Stimulated activated CD8-positive, alpha-beta memory T cell treated with anti-CD3 and anti-CD28 coated beads, Interleukin-4, amount 100 ng/mL, for 48 hours (primary cell): ENCODE measurements at regions not wholly inside any gene's neighbourhood (a gene's known extent, or its start where the extent isn't known, plus 50 kb on each side); places are given as distances from the start of the nearest gene placed in this dataset.
"Not testable (repeated sequence)": the region's sequence is repeated elsewhere in the genome, so short reads cannot be mapped to it uniquely, and the experiment has no call there.

Experiments used
- DNase-seq: peaks from one replicate; pipeline ENCODE4 v3.0.0-alpha.2; 2020

GRCh38 chr6:118718903-118719302 is 67.5 kb upstream of the CEP85L start:
- DNase-seq: no peak

GRCh38 chr6:118718297-118718696 is 66.9 kb upstream of the CEP85L start:
- no peak for DNase-seq

DNA sequence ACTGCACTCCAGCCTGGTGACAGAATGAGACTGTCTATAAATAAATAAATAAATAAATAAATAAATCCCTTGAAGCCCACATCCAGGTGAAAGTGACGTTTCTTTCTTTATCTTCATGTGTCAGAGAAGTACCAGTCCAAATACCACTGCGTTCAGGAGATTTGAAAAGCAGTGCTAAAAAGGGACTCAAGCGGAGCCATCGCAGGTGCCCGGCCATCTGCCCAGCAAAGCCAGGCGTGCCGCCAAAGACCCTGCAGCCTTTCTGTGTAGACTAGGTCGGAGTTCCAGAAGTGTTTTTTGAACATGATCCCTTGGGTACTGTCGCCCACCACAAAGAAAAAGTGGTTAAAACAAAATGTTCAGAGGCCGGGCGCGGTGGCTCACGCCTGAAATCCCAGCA is 65.7 kb upstream of the CEP85L start:
- DNase-seq: no peak

DNA sequence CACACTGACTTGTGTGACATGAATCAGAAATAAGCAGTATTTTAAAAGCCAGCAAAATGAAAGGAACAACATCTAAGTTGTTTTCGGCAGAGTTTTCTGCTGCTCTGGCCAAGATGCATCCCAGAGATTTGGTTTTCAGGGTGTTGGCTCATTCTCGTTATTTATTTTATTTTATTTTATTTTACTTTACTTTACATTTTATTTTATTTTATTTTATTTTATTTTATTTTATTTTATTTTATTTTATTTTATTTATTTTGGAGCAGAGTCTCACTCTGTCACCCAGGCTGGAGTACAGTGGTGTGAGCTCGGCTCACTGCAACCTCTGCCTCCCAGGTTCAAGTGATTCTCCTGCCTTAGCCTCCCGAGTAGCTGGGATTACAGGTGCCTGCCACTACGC is 64.5 kb upstream of the CEP85L start:
- DNase-seq: not testable (repeated sequence)

DNA sequence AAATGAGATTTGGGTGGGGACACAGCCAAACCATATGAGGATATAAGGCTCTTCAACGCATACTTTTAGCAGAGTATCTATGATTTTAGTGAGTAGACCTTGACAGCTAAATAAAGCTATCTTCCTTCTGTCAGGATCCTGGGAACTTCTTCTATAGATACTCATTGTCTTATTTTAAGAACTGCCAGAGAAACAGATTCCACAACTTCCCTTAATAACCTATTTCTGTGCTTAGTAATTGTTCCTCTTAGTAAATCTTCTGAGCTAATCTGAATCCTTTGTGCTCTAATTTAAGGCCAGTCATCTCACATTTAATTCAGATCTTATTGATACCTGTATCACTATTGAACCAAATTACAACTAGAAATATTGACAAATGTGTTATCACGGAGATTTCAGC is 64.0 kb upstream of the CEP85L start:
- no peak for DNase-seq

DNA sequence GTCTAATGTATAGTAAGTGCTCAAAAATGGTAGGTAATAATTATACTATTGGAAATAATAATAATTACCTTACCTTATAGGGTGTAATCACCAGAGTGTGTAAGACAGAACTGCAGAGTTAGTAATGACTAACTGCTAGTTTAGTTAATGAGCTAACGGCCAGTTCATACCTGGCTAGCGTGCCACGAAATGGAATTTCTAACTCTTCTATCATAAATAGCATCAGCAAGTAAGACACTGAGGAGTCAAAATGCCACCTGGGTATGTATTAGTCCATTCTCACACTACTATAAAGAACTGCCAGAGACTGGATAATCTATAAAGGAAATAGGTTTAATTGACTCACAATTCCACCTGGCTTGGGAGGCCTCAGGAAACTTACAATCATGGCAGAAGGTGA is 63.4 kb upstream of the CEP85L start:
- DNase-seq: no peak

DNA sequence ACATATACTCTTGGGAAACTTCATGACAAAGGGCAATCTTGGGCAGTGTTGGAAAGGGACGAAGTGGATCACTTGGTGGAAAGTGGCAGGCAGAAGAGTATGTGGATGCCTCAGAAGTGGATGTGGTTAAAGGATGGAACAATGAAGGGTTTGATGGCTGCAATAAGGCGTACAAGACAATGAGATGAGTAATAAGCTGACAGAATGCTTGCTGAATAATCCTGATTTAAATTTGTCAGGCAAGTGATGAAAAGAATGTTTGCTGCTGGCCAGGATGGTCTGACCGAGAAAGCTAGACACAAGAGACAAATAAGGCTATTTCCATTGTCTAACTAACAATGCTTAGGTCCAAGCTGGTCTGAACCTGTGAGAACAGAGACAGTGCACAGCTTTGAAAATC is 61.6 kb upstream of the CEP85L start:
- DNase-seq: no peak

GRCh38 chr6:118710616-118711015 is 59.2 kb upstream of the CEP85L start:
- DNase-seq: no peak

- DNase-seq: peak; percentile 75
These were observed 58.5 kb upstream of the CEP85L start for GRCh38 chr6:118709859-118710350.

DNA sequence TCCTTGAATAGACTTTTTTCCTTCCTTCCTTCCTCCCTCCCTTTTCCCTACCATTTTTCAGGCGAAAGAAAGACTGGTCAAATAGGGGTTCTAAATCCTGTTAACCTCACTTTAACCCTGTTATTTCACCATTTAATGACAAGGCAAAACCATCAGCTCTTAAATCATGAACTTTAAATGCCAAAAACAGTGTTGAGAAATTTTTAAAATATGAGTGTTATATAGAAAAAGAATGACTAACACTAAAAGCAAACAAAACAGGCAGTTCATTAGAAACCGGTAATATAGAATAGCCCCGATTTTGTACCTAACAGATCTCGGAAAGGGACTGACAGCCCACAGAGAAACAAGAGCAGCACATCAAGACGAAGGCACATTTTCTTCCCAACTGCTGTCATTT is 57.4 kb upstream of the CEP85L start:
- no peak for DNase-seq

GRCh38 chr6:118708055-118708454 is 56.7 kb upstream of the CEP85L start:
- no peak for DNase-seq

DNA sequence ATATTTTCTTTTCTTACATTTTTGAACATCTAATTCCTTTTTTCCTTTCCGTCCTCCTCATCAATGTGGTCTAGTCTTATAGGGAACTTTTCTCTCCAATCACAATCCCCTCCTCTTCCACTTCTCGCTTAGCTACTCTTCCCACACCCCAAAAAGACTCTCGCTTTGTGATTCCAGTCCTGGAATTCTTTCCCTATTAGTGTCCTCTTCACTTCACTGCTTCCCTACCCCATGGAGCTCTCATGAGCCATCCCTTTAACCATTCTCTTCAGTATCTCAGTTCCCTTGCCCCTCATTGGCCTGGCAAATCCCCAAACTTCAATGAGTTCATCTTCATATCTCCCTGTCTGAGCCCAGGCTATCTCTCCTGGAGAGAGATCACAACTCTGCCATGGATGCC is 55.3 kb upstream of the CEP85L start:
- no peak for DNase-seq

- DNase-seq: peak; percentile 57
These were observed 54.4 kb upstream of the CEP85L start for GRCh38 chr6:118705544-118706491.

- no peak for DNase-seq
These were observed 53.5 kb upstream of the CEP85L start for GRCh38 chr6:118704915-118705314.

DNA sequence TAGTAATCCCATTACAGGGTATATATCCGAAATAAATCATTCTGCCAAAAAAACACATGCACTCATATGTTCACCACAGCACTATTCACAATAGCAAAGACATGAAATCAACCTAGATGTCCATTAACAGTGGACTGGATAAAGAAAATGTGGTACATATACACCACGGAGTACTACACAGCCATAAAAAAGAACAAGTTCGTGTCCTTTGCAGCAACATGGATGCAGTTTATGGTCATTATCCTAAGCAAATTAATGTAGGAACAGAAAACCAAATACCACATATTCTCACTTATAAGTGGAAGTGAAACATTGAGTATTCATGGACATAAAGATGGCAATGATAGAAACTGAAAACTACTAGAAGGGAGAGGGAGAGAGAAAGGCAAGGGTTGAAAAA is 49.9 kb upstream of the CEP85L start:
- not testable (repeated sequence) for DNase-seq
